ENCODE measurements at regions not wholly inside any gene's neighbourhood (a gene's known extent, or its start where the extent isn't known, plus 50 kb on each side); places are given as distances from the start of the nearest gene placed in this dataset.

DNA sequence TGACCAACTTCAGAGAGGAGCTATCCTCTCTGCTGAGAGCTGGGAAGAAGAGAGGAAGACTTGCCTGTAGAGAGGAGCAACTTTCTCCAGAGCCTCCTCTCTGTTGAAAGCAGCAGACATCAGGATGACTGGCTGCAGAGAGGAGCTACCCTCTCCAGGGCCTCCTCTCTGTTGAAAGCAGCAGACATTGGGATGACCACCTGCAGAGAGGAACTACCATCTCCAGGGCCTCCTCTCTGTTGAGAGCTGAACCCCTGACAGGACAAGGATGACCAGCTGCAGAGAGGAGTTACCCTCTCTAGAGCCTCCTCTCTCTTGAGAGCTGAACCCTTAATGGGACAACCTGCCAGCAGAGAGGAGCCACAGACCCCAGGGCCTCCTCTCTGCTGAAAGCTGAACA lies 83.0 kb upstream of the GJB5 start:
- TF ChIP-seq SIN3A (IDR thresholded peaks at IDR 0.05; ENCODE audit: borderline replicate concordance, insufficient read depth, low read length) (no peak), POLR2AphosphoS5 (IDR thresholded peaks at IDR 0.05; ENCODE audit: low read depth, low read length) (no peak), TAF1 (IDR thresholded peaks at IDR 0.05; ENCODE audit: borderline replicate concordance, insufficient read depth, low read length) (no peak)
- TF ChIP-seq, protein P1, sequence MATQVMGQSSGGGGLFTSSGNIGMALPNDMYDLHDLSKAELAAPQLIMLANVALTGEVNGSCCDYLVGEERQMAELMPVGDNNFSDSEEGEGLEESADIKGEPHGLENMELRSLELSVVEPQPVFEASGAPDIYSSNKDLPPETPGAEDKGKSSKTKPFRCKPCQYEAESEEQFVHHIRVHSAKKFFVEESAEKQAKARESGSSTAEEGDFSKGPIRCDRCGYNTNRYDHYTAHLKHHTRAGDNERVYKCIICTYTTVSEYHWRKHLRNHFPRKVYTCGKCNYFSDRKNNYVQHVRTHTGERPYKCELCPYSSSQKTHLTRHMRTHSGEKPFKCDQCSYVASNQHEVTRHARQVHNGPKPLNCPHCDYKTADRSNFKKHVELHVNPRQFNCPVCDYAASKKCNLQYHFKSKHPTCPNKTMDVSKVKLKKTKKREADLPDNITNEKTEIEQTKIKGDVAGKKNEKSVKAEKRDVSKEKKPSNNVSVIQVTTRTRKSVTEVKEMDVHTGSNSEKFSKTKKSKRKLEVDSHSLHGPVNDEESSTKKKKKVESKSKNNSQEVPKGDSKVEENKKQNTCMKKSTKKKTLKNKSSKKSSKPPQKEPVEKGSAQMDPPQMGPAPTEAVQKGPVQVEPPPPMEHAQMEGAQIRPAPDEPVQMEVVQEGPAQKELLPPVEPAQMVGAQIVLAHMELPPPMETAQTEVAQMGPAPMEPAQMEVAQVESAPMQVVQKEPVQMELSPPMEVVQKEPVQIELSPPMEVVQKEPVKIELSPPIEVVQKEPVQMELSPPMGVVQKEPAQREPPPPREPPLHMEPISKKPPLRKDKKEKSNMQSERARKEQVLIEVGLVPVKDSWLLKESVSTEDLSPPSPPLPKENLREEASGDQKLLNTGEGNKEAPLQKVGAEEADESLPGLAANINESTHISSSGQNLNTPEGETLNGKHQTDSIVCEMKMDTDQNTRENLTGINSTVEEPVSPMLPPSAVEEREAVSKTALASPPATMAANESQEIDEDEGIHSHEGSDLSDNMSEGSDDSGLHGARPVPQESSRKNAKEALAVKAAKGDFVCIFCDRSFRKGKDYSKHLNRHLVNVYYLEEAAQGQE (IDR thresholded peaks at IDR 0.05; ENCODE audit: insufficient read depth in 1 of 2, low read depth in 2 of 2, low read length in 2 of 2), result no peak

Measured in PFSK-1 (cell line).